Smooth muscle cell (in vitro differentiated cells): ENCODE measurements at regions not wholly inside any gene's neighbourhood (a gene's known extent, or its start where the extent isn't known, plus 50 kb on each side); places are given as distances from the start of the nearest gene placed in this dataset.

ENCODE experiments used
- DNase-seq: peaks from one replicate; lab custom pipeline; 2025; ENCODE audit not compliant: unreplicated experiment; lab: John Stamatoyannopoulos, UW
- H2AFZ ChIP-seq: fragments of 200-600 bp; sonication (generic); 2 replicates; pipeline ENCODE4 v1.6.0; 2016; ENCODE audit warnings: antibody characterized with exemption, low read depth, mild to moderate bottlenecking
- H3F3A ChIP-seq: fragments of 200-600 bp; sonication (generic); 2 replicates; pipeline ENCODE4 v1.6.0; 2017; ENCODE audit warnings: antibody characterized with exemption, low read depth
- H3K27ac ChIP-seq: fragments of 200-600 bp; sonication (generic); 2 replicates; pipeline ENCODE4 v1.5.1; 2016; ENCODE audit warnings: low read depth, mild to moderate bottlenecking
- H3K27me3 ChIP-seq: fragments of 200-600 bp; sonication (generic); 2 replicates; pipeline ENCODE4 v1.6.1; 2016; ENCODE audit warnings: low read depth, mild to moderate bottlenecking
- H3K36me3 ChIP-seq: fragments of 200-600 bp; sonication (generic); 2 replicates; pipeline ENCODE4 v1.5.1; 2016; ENCODE audit warnings: low read depth
- H3K4me1 ChIP-seq: fragments of 200-600 bp; sonication (generic); 2 replicates; pipeline ENCODE4 v1.5.1; 2016; ENCODE audit warnings: low read depth
- H3K4me2 ChIP-seq: fragments of 200-600 bp; sonication (generic); 2 replicates; pipeline ENCODE4 v1.6.0; 2016; ENCODE audit warnings: mild to moderate bottlenecking
- H3K4me3 ChIP-seq: fragments of 200-600 bp; sonication (generic); 2 replicates; pipeline ENCODE4 v1.5.1; 2016; ENCODE audit warnings: mild to moderate bottlenecking
- H3K79me2 ChIP-seq: fragments of 200-600 bp; sonication (generic); 2 replicates; pipeline ENCODE4 v1.6.0; 2016; ENCODE audit warnings: low read depth, mild to moderate bottlenecking
- H3K9ac ChIP-seq: fragments of 200-600 bp; sonication (generic); 2 replicates; pipeline ENCODE4 v1.6.0; 2016; ENCODE audit warnings: low read depth
- H3K9me3 ChIP-seq: fragments of 200-600 bp; sonication (generic); replicated peaks from 2 replicates; pipeline ENCODE4 v1.5.1; 2016; ENCODE audit warnings: low read depth
- H4K20me1 ChIP-seq: fragments of 200-600 bp; sonication (generic); 2 replicates; pipeline ENCODE4 v1.6.0; 2016; ENCODE audit warnings: low read depth
- WGBS: methylation state at CpG from one replicate; pipeline ENCODE4 v1.1.7; 2016; ENCODE audit warnings: low lambda C conversion rate; 5-methylcytosine and 5-hydroxymethylcytosine counted together
- TF ChIP-seq, protein P1 (sequence below): fragments of 200-600 bp; sonication (generic); IDR thresholded peaks from 2 replicates; pipeline ENCODE4 v1.5.1; 2017; ENCODE audit warnings: borderline replicate concordance, mild to moderate bottlenecking, antibody characterized with exemption; ENCODE audit not compliant: insufficient read depth, poor library complexity, severe bottlenecking

DNA sequence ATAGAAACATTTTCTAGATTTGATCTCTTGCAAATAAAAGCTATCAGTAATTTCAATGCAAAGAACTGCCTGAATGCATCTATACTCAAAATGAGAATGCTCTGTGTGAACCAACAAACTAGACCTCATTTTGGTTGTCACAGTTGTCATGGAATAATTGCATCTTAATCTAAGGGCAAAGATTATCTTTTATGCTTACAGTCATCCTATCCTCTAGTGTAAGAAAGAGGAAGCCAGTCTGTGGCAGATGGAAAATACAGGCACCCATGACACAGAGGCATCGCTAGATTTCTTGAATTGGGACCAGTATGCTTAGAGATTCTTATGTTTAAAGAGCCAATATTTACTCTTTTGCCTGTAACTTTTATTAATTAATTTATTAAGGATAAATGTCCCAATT lies 95.0 kb downstream of the MACIR start:
- TF ChIP-seq, protein P1, sequence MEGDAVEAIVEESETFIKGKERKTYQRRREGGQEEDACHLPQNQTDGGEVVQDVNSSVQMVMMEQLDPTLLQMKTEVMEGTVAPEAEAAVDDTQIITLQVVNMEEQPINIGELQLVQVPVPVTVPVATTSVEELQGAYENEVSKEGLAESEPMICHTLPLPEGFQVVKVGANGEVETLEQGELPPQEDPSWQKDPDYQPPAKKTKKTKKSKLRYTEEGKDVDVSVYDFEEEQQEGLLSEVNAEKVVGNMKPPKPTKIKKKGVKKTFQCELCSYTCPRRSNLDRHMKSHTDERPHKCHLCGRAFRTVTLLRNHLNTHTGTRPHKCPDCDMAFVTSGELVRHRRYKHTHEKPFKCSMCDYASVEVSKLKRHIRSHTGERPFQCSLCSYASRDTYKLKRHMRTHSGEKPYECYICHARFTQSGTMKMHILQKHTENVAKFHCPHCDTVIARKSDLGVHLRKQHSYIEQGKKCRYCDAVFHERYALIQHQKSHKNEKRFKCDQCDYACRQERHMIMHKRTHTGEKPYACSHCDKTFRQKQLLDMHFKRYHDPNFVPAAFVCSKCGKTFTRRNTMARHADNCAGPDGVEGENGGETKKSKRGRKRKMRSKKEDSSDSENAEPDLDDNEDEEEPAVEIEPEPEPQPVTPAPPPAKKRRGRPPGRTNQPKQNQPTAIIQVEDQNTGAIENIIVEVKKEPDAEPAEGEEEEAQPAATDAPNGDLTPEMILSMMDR, result no peak
- H3K27me3 ChIP-seq, result no peaks in the 10 kb centered on the region
- no peaks in the 10 kb centered on the region for H3K79me2 ChIP-seq
- no peaks in the 10 kb centered on the region for H3K9me3 ChIP-seq
- H3K4me1 ChIP-seq, result no peaks in the 10 kb centered on the region
- H3K4me2 ChIP-seq, result no peak overlapping the region
- DNase-seq, result no peak
- H4K20me1 ChIP-seq, result no peaks in the 10 kb centered on the region
- no peak overlapping the region for H2AFZ ChIP-seq
- 78% methylated on average over 1 of the region's 1 CpG for WGBS
- no peak overlapping the region for H3K9ac ChIP-seq
- H3K36me3 ChIP-seq, result no peaks in the 10 kb centered on the region
- no peak overlapping the region for H3K27ac ChIP-seq
- H3K4me3 ChIP-seq, result no peak overlapping the region
- no peaks in the 10 kb centered on the region for H3F3A ChIP-seq

DNA sequence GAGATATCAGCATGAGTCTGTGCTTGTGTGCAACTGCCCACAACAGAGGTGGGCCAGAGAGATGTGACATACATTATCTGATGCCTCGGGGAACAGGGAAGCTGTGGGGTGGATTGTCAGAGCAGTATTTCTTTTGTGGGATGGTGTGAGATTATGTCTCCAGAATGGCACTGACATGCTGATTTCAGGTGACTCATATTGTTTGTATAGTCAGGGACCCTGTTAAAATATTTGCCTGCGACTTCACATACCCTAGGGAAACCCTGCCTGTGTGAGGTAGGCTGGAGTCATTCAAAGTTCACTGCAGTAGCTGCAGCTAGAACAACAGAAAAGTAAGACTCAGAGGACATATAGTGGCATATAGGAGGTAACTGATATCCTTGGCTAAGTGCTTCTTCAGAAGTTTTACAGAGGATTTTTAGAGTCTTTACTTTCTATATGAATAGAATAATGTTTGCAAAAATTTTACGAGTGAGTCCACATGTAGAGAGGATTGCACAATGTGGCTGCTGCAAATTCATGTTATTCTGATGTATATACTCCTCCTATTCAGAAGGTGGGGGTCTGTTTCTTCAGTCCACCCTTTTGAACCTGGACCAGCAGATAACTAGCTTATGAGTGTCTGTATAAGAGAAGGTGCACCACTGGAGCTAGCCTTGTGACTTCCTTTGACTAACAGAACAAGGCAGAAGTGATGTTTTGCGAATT lies 89.3 kb downstream of the MACIR start:
- H3K4me2 ChIP-seq, result no peak overlapping the region

DNA sequence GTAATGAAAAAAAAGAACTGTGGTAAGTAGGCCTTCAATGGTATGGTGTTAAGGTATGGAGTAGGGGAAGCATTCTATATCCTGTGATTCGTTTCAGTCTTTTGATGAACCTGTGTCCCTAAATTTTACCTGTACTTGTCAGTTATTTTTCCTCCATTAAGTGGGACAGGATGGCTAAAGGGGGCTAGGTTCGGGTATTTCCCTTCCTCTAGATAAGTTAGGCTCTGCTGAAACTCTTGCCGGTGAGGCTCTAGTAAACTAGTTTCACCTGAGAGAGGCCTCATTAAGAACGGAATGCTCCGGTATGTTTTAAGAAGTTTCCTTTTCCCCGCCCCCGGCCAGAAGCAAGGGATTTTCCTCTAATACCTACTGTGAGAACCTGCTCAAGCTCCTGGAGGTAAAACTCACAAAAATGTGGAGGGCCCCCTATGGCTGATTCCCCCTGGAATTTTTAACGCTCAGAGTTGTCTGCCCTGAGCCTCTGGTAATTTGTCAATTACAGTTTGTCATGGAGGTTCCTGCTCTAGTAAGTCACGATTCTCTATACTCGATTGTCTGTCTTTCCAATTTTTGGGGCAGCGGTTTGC lies 87.7 kb downstream of the MACIR start:
- Histone ChIP-seq H3K4me1 (peaks cover 11% of the 10 kb centered on the region), H3K27me3 (no peaks in the 10 kb centered on the region), H3K79me2 (no peaks in the 10 kb centered on the region), H3K9me3 (peaks cover 3% of the 10 kb centered on the region), H3F3A (no peaks in the 10 kb centered on the region), H3K9ac (no peak overlapping the region), H3K36me3 (no peaks in the 10 kb centered on the region), H4K20me1 (no peaks in the 10 kb centered on the region), H3K27ac (no peak overlapping the region), H2AFZ (peak overlapping the region; percentile 58), H3K4me2 (no peak overlapping the region), H3K4me3 (no peak overlapping the region)
- WGBS, result 52% methylated on average over 11 of the region's 11 CpGs
- no peak for DNase-seq
- TF ChIP-seq, protein P1, result no peak

More for the DNA sequence above, 89.3 kb downstream of the MACIR start:
- no peak for DNase-seq
- Histone ChIP-seq H3K27ac (no peak overlapping the region), H3K9me3 (no peaks in the 10 kb centered on the region), H3F3A (no peaks in the 10 kb centered on the region), H2AFZ (no peak overlapping the region), H3K27me3 (no peaks in the 10 kb centered on the region), H3K79me2 (no peaks in the 10 kb centered on the region), H3K36me3 (no peaks in the 10 kb centered on the region), H4K20me1 (no peaks in the 10 kb centered on the region), H3K4me1 (peaks cover 11% of the 10 kb centered on the region), H3K4me3 (no peak overlapping the region), H3K9ac (no peak overlapping the region)
- TF ChIP-seq, protein P1, result no peak
- 53% methylated on average over 4 of the region's 4 CpGs for WGBS

DNA sequence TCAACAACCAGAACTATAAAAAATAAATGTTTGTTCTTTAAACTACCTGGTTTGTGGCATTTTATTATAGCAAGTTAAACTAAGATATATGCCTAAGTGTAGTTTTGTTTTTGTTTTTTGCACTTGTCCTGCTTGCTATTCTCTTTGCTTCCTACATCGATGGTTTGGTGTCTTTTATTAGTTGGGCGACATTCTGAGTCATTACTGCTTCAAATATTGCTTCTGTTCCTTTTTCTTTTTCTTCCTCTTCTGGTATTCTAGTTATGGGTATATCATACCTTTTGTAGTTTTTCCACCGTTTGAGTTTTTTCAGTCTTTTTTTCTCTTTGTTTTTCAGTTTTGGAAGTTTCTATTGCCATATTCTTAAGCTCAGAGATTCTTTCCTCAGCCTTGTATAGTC lies 86.9 kb downstream of the MACIR start:
- Histone ChIP-seq H3K4me2 (no peak overlapping the region), H3K9ac (no peak overlapping the region), H3K4me1 (peaks cover 11% of the 10 kb centered on the region), H3F3A (no peaks in the 10 kb centered on the region), H3K27me3 (no peaks in the 10 kb centered on the region), H3K9me3 (peaks cover 3% of the 10 kb centered on the region), H3K79me2 (no peaks in the 10 kb centered on the region), H4K20me1 (no peaks in the 10 kb centered on the region), H3K36me3 (no peaks in the 10 kb centered on the region), H3K27ac (no peak overlapping the region), H3K4me3 (no peak overlapping the region), H2AFZ (no peak overlapping the region)
- TF ChIP-seq, protein P1, result no peak
- no peak for DNase-seq
- WGBS, result 96% methylated on average over 3 of the region's 3 CpGs
